HUDEP-2 (cell line): ENCODE measurements at regions not wholly inside any gene's neighbourhood (a gene's known extent, or its start where the extent isn't known, plus 50 kb on each side); places are given as distances from the start of the nearest gene placed in this dataset.

Experiments
- DNase-seq, 76 experiments: peaks; one replicate each; lab custom pipeline; 2025; ENCODE audit not compliant: unreplicated experiment in 76 of 76; lab: John Stamatoyannopoulos, UW

DNA sequence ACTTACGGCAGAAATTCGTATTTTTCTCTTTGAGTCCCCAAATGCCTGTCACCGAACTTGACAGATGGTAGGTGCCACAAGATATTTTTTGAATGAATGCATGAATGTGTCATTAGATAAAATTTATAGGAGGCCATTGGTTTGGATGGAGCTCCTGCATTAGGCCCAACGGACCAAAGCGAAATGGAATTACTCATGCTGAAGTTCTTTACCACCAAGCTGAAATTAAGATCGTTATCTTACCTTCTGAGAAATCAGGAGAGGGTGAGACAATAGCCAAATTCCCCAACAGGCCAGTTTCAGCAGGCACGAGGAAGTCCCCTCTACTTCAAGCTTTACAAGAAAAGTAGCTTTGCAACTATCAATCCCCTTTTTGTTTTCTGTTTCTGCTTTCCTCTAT lies 452.5 kb upstream of the ARGLU1 start:
- DNase-seq, result no peak

DNA sequence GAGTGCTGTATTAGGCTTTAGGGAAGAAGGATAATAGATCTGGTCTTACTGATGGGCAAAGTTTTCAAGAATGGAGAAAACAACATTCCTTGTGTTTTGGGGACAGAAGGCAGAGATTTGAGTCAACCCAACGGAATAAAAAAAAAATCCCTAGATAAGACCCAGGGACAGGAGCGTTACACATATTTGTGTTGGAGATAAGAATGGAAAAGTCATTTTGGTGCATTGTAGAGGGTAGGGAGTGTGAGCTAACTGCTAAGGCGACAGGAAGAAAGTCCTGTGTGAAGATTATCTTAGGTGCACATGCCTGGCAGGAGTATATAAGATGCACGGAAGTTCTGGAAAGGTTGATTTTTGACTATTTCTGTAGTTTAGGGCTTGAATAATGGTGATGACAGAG lies 450.3 kb upstream of the ARGLU1 start:
- DNase-seq, result no peak

DNA sequence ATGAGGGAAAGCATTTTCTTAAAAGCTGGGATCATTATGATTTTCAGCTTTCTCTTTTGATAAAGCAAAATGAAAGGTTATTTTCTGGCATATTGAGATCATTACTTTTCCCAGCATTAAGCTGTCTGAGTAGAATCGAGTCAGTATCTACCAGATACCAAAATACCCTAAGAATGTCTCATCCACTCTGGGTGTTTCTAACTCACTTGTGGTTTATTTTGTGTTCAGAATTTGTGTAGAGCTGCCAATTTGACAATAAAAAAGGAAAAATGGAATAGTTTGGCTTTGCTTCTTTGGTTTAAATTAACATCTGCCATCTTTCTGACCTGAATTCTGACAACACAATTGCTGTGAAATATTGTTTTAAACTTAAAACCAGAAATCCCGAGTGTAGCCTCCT lies 438.7 kb upstream of the ARGLU1 start:
- DNase-seq, result no peak

DNA sequence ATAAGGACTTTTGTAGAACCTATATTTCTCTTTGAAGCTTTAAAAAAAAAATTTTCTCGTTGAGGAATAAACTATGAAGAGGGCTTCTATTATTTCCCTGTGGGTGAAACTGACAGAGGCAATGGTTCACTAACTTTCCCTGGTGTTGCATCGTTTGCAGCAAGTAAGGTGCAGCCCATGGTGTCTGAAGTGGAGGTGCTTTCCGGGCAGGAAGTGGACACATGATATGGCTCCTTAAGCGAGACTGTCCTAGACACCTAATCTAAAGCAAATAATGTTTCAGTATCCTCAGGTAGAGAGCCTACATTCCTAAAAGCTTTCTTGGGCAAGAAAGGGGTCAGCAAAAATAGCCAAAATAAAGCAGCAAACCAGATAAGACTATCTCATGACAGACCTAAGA lies 437.6 kb upstream of the ARGLU1 start:
- no peak for DNase-seq

DNA sequence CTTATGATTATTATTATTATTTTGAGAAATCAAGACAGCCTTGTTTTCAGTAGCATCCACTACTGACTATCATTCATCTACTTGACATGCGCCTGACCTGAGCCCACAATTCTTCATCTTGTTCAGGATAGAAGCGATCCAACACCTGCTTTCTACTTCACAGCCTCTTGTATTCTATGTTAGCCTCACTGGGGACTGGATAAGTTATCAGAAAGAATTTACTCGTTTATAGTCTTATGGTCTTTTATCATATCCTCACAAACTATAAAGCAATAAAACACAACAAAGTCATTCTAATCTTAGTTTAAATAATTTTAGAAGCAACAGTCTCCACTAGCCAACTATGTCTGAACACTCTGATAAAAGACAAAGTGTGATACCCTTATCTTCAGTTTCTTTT lies 436.0 kb upstream of the ARGLU1 start:
- no peak for DNase-seq

DNA sequence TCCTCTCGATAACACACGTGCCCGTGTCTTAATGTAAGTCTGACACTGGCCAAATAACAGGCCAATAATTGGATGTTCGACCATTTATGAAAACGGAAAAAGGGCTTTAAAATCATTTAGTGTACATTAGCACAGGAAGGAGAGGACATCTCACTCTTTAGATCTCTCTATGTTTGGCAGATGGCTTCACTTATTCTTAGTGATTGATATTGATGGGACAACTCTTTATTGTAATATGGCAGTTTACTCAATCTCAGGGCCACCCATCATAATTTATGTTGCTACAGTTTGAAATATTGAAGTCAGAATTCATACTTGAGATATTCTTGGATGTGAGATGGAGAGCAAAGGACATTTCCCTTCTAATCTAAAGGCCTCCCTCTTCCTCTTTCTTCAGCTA lies 430.7 kb upstream of the ARGLU1 start:
- no peak for DNase-seq

DNA sequence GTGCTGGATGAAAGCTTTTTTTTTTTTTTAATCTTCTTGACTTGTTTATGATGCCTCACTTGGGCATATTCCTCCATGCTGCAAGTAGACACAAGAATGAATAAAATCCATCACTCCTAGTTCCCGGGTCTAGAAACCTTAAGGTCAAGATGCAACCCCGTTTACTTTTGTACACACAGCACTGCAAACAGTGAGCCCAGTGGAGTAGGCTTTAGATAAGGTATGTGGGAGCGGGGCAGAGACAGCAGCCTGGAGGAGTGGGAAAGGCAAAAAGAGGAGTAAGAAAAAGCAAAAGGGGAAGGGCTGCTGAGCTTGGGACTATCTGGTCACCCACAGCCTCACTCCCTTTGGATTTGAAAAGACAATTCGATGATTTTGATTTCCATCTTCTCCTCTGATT lies 429.8 kb upstream of the ARGLU1 start:
- no peak for DNase-seq

DNA sequence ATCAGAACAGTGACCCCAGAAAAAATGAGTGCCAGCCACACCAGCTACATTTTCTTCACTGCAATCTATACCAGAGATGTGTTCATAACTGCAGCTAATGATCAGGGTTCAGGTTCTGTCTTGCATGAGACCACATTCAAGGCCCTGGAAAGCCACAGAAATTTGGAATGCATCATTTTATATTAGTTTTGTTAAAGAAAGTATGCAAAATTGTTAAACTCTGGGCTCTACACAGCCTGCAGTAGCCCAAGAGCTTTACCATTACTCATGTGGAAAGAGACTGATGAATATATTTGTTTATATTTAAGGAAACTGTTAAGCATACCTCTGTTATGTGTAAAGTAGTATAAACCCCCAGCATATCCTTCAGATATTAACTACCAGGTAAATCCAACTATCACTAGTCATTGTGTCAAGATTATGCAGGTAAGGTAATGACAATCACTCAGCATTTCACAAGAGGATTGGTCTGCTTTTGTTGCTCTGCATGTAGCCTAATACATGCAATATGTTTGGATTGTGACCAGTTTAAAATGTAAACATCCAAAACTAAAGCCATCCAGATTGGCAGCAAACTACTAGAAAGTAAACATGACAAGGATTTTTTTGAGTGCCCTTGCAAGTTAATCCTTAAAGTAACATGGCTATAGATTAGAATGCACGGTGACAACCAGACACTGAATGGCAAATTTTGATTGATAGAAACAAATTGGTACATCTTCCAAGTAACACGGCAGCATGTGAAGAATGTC lies 429.1 kb upstream of the ARGLU1 start:
- DNase-seq, result no peak

DNA sequence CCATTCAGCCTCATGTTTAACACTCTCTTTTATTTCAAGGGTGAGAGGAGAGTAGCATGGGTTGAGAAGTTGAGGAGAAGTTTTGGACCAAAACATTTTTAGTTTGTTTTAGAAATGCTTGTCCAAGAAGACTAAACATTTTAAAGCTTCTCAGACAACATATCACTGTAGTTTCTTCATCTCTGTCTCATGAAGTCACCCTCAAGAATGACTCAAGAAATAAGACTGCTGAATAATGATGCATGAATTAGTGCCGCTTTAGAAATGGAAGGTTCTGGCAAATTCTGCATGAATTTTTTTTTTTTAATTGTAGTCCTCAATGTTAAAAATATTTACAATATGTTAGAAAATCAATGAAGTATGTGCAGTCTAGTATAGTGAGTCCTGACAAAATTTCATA lies 422.7 kb upstream of the ARGLU1 start:
- no peak for DNase-seq

DNA sequence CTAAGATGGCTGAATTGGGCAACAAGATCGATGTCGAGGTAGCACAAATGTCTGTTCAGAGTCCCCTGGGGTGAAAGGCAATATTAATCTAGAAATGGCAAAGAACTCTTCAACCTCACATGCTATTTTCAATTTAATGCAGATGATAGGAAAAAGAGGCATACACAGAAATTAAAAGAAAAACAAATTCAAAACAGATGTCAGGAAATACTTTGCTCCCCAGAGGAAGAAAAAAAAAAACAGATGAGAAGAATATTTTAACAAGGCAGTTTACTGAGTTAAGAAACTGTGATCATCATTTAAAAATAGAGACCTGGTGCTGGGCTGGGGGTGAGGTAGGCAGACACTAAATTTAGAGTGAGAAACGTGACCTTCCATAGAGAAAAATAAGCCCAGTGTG lies 421.9 kb upstream of the ARGLU1 start:
- DNase-seq, result no peak

DNA sequence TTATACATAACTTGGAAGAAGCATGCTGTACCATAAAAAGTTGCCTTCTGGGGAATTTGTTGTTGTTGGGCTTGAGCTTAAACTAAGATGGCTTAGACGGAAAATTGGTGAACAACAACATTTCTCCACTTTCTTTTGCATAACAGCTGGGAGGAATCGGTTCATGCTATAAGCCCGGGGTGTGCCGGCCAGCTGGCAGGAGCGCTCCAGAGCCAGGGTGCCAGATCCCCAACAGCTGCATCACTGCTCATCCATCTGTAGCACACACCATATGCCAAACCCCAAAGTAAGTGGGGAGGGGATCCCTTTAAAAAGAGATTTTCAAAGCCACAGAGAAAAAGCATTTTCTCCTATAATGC lies 419.5 kb upstream of the ARGLU1 start:
- DNase-seq, result no peak

DNA sequence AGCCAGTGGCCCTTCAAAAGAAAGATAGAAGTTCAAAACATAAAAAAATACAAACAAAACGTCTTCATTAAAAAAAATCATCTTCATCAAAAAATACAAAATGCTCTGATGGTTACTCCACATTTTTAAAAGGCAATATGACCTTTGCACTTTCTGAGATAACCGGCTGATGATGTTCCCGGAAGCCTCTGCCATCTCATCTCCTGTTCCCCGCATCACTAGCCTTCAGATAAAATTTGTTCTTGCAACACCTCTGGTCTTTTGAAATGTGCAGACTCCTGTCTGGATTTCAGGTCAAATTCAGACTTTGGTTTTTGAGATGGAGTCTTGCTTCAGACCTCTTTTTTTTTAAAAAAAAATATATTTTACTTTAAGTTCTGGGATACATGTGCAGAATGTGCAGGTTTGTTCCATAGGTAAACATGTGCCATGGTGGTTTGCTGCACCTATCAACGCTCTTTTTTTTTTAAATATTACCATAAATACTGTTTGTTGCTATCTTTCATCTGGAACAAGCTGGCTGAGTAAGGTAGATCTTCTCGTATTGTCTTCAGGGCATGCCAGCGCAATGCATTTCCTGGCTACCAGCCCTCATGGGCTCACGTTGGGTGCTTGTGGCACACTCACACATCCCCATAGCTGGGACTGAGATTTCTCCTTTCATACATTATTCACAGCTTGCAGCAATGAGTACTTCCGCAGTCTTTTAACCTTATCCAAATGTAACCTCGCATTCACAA lies 418.9 kb upstream of the ARGLU1 start:
- DNase-seq, result no peak

DNA sequence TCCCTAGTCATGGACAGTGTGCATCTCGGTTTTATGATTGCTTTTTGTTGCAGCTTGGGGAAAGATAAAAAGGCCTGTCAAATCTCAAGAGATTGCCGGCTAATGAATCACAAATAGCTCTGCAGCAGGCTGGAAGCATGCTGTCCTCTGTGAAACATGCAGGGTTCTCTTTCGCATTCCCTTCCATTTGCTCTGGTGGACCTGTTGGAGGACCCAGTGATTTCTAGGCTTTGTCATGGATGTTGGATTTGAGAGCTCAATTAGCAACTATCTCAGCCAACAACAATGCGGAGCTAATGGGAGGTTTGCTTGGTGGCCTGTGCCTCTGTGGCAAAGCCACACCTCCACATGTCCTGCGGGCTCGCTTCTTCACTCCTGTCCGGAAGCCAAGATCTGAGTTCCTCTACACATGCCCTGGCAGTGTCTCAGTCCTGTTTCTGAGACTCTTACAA lies 418.1 kb upstream of the ARGLU1 start:
- no peak for DNase-seq

DNA sequence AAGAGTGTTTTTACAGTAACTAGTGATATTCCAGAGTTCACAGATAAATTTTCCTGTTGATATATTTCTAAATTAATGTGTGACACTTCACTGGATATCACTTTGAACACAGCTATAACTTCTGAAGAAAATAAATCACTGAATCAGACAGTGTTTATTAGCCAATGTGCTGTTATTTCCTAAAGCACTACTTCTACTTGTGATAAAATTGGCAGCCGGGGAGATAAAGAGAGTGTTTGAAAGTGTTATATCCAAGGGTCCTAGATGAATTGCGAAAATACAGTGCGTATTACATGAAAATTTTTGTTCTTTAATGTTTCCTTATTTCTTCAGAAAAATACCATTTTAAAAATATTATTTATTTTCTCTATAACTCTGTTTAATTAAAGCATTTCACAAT lies 417.5 kb upstream of the ARGLU1 start:
- DNase-seq, result no peak

DNA sequence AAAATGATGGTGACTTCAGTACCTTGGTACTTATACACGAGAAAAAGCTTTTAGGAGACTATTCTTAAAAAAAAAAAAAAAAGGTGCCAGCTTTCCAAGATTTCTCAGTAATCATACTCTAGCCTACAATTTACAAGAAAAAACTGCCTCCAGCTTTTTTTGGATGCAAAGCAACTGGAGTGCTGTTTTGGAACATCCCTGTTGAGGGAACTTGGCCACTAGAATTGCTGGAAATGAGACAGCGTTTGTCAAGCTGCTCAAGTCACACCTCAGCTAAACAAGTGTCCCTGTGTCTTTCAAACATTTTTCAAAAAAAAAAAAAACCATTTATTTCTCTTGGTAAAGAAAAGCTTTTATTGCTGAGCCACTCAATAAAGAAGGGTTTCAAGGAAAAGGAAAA lies 413.1 kb upstream of the ARGLU1 start:
- DNase-seq, result no peak

DNA sequence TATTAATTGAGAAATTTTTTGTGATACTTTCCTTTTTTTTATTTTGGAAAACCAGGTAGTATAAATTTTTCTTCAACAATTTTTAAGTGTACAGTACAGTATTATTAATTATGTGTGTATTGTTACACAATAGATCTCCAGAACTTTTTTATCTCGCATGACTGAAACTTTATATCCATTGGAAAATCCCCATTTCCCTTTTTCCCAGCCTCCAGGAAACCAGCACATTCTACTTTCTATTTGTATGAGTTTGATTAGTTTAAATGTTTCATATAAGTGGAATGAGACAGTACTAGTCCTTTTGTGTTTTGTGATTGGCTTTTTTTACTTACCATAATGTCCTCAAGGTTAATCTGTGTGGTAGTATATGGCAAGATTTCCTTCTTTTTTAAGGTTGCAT lies 399.5 kb upstream of the ARGLU1 start:
- DNase-seq, result no peak

DNA sequence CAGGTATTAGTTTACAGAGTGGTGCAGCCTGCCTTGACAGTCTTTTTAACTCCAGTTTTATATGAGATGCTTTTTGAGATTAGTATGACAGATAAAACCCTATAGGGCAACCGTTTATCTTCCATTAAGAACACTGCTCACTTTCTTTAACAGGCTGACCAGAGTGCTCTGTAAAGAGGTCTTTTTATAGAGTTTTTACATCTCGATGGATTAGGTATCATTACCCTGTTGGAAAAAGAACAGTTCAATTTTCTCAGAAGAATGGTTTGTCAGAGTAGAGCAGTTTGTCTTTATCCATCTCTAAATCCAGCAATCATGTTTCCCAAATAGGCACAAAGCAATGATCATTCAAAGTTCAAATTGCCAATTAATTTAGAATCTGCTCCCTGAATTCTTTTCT lies 395.2 kb upstream of the ARGLU1 start:
- DNase-seq, result no peak

DNA sequence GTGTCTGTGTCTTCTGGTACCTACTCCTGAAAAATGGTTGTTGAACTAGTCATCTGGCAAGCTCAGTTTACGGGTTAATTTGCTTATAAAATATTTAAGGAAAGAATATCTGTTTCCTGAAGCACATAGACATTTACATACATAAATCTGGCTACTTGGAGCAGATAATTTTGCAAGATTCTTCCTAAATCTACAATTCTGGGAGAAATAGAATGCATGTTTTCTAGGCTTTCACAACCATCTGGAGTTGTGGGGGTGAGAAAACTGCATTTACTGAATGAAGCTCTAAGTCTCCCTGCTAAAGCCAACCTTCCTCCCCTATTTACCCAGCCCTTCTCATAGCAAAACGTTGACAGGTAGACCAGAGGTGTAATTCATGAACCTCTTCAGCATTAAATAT lies 393.7 kb upstream of the ARGLU1 start:
- no peak for DNase-seq

DNA sequence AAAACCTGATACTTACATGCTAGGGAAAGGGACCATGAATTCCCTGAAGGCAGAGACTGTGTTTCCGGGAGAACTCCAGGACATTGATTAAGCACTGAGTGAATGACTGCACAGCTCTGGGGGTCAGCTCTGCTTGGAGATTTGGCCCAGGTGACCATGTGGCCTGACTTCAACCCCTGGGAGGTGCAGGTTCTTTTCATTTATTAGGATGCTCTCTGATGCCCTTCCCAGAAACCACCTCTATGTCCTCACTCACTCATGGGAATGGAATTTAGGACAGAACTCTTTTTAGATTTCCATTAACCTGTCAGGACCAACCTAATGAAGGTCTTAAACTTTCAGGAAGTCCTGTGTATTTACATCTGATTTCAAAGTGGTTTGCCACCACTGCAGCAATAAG lies 393.3 kb upstream of the ARGLU1 start:
- no peak for DNase-seq

DNA sequence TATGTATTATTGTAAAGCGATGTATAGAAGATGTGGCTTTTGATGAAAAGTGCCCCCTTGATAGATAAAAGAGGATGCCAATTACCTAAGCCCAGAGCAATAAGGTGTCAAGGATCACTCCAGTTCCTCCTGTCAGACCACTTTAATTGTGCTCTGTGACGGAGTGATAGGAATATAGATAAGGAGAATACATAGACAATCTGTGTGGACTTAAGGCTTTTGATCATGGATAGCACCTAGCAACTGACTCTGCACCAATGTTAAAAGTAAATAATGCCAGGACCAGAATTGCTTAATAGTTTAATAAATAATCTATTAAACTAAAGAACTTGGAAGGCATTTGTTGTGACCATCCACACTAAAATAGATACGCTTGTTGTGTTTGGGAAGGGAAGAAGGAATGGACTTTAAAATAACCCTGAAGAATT lies 390.7 kb upstream of the ARGLU1 start:
- DNase-seq, result no peak

DNA sequence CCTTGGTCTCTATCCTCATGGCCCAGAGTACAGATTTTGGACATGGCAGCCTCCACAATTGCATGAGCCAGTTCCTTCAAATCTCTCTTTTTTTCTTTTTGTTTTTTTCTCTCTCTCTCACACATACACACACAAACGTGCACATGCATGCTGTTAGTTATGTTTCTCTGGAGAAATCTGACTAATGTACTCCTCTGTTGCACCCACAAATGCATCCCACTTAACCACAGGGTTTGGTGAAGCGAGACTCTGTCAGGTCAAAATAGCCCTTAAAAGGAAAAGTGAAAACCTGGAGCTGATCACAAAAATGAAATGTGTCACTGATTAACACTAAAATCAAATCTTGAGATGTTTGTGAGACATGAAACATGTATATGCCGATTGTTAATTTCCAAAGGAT lies 374.6 kb upstream of the ARGLU1 start:
- no peak for DNase-seq

DNA sequence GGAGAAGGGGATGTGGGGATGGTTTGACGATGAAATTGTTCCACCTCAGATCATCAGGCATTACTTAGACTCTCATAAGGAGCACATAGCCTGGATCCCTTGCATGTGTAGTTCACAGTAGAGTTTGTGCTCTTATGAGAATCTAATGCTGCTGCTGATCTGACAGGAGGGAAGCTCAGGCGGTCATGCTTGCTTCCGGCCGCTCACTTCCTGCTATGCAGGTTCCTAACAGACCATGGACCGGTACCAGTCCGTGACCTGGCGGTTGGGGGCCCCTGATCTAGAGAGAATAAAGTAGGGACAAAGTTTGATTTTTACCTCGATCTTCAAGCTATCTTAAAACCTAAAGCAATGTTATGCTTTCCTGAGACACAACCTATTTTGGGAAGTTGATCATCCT lies 373.8 kb upstream of the ARGLU1 start:
- no peak for DNase-seq

DNA sequence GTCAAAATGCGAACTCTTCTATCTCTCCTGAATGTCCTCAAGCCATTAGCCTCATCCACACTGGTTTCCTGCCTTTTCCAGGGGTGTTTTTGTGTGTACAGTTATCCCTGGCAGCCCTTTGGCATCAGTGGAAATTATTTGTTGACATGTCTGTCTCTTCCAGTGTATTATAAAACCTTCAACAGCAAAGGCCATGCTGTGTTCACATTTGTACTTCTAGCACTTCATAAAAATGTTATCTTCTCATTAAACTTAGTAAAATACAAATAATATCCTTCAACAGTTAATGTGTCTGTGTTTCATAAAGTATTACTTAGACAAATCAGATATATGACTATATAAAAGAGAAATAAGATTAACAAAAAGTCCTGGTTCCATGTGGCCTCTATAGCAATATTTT lies 359.5 kb upstream of the ARGLU1 start:
- no peak for DNase-seq
